ENCODE measurements at regions not wholly inside any gene's neighbourhood (a gene's known extent, or its start where the extent isn't known, plus 50 kb on each side); places are given as distances from the start of the nearest gene placed in this dataset.

DNA sequence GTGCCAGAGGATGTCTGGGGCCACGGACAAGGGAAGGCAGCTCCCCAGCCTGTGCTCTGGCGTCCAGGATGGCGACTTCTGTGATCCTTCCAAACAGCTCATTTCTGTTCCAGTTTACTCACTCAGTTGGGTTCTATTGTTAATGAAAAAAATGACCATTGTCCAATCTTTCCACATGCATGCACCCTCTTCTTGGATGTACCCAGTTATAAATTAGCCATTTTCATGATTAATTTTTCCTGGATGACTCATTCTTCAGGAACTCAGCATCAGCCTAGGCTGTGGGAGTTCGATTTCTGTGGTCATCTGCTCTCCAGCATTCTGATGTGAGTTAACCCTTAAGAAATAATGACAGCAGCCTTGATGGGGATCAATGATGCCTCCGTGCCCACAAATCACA, 926.8 kb downstream of the BCL11B start:
- TF ChIP-seq EZH2phosphoT487 (IDR thresholded peaks at IDR 0.05; ENCODE audit: insufficient read depth, low read depth): no peak
- no peak for TF ChIP-seq EZH2 (IDR thresholded peaks at IDR 0.05; ENCODE audit: insufficient read depth, poor library complexity, severe bottlenecking)

All from GM23248 (cell line).